Uterus (tissue), 3 donors: ENCODE measurements at regions not wholly inside any gene's neighbourhood (a gene's known extent, or its start where the extent isn't known, plus 50 kb on each side); places are given as distances from the start of the nearest gene placed in this dataset.
A peak's percentile ranks its signal among the peaks of the same experiment; 100 is the strongest.

Experiments
- DNase-seq, 2 donors: peaks; one replicate each; pipeline ENCODE4 v3.0.0-alpha.2; 2019 to 2020
- H3K27ac ChIP-seq, 2 donors: fragments of 200-600 bp; sonication (generic); 1 replicate in 1 of 2; 2 replicates in 1 of 2; pipeline ENCODE4 v1.5.1; 2016 to 2018
- H3K27me3 ChIP-seq, 2 donors: fragments of 200-600 bp; sonication (generic); one replicate each; pipeline ENCODE4 v1.5.1; 2018 to 2019; ENCODE audit warnings: control low read depth in 1 of 2
- H3K36me3 ChIP-seq, 2 donors: fragments of 200-600 bp; sonication (generic); one replicate each; pipeline ENCODE4 v1.5.1; 2019; ENCODE audit warnings: control low read depth in 1 of 2
- H3K4me1 ChIP-seq, 2 donors: fragments of 200-600 bp; sonication (generic); one replicate each; pipeline ENCODE4 v1.5.1; 2018 to 2019; ENCODE audit warnings: control low read depth in 1 of 2
- H3K4me3 ChIP-seq, 2 donors: fragments of 200-600 bp; sonication (generic); 1 replicate in 1 of 2; 2 replicates in 1 of 2; pipeline ENCODE4 v1.5.1; 2018 to 2019; ENCODE audit warnings: mild to moderate bottlenecking in 1 of 2
- H3K9me3 ChIP-seq, 2 donors: fragments of 200-600 bp; sonication (generic); one replicate each; pipeline ENCODE4 v1.5.1; 2019; ENCODE audit warnings: control low read depth in 1 of 2
- CTCF ChIP-seq, 4 experiments: fragments of 200-600 bp in 2 of 4; fragments of 450-650 bp in 2 of 4; sonication (generic) in 2 of 4; IDR thresholded peaks; one replicate each; pipeline ENCODE4 v1.5.1; 2016 to 2019; ENCODE audit warnings: antibody characterized with exemption in 4 of 4, mild to moderate bottlenecking in 2 of 4, moderate library complexity in 1 of 4
- POLR2A ChIP-seq, 2 donors: fragments of 450-650 bp; IDR thresholded peaks; one replicate each; pipeline ENCODE4 v1.6.1; 2016; ENCODE audit warnings: antibody characterized with exemption in 2 of 2, mild to moderate bottlenecking in 1 of 2, moderate library complexity in 1 of 2
- intact Hi-C: fragments of 100-400 bp; cut with DNase I; formaldehyde crosslinking; loops from one replicate; pipeline ENCODE4 v1.15.1; 2023; ENCODE audit warnings: low total_unique reads
- donor health status: DM: yes; HTN: yes; CAD: no.

DNA sequence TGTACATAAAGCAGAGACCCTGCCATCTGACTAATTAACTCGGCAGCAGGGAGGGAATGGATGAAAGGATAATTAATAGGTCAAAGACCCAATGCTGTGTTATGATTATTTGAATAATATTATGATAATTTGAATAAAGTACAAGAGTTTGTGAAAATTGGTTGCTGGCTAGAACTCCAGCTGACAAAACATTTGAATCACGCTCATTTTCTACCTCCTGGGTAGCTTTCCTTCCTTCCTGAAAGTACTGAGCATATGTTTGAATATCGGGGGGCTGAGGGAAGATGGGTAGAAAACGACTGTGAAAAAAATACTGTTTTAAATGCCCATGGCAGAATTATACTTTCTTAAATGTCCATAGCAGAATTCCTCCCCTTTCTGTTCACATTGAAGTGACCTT lies 243.6 kb upstream of the RBMS1 start:
- no peaks in the 10 kb centered on the region for H3K36me3 ChIP-seq
- no peaks in the 10 kb centered on the region for H3K4me1 ChIP-seq
- no peaks in the 10 kb centered on the region for H3K27me3 ChIP-seq
- no peak overlapping the region for H3K4me3 ChIP-seq
- H3K9me3 ChIP-seq = no peaks in the 10 kb centered on the region
- no peak overlapping the region for H3K27ac ChIP-seq
- no peak for TF ChIP-seq POLR2A (IDR thresholded peaks at IDR 0.05)
- TF ChIP-seq CTCF (IDR thresholded peaks at IDR 0.05) = no peak
- intact Hi-C loops = no loop called here
- DNase-seq = no peak

- Histone ChIP-seq H3K36me3 (no peaks in the 10 kb centered on the region), H3K4me3 (no peak overlapping the region), H3K9me3 (no peaks in the 10 kb centered on the region), H3K27ac (no peak overlapping the region), H3K27me3 (no peaks in the 10 kb centered on the region), H3K4me1 (no peaks in the 10 kb centered on the region)
- no peak for TF ChIP-seq CTCF (IDR thresholded peaks at IDR 0.05)
- no peak for TF ChIP-seq POLR2A (IDR thresholded peaks at IDR 0.05)
- DNase-seq = no peak
- intact Hi-C loops = no loop called here
These were observed 247.7 kb upstream of the RBMS1 start for GRCh38 chr2:160741271-160741670.

DNA sequence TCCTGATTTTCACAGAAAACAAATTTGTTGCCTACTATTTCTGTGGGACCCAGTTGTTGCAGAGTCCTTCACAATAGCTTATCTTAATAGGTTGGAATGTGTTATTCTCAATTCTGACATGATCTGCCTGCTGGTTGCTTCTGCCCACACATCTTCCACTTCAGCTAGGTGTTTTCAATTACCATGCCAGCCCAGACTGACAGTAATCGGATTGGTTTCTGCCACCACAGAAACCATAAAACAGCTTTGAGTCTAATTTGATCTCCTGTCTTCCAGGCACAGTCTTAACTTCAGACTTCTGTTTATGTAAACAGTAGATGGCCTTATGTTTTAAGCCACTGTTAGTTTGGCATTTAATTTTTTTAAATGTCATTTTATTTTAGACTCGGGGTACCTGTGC lies 248.2 kb upstream of the RBMS1 start:
- no peaks in the 10 kb centered on the region for H3K4me1 ChIP-seq
- no peaks in the 10 kb centered on the region for H3K27me3 ChIP-seq
- no peak overlapping the region for H3K27ac ChIP-seq
- no peak overlapping the region for H3K4me3 ChIP-seq
- no peaks in the 10 kb centered on the region for H3K9me3 ChIP-seq
- H3K36me3 ChIP-seq = no peaks in the 10 kb centered on the region
- TF ChIP-seq CTCF (IDR thresholded peaks at IDR 0.05) (no peak), POLR2A (IDR thresholded peaks at IDR 0.05) (no peak)
- no peak for DNase-seq
- intact Hi-C loops = no loop called here

DNA sequence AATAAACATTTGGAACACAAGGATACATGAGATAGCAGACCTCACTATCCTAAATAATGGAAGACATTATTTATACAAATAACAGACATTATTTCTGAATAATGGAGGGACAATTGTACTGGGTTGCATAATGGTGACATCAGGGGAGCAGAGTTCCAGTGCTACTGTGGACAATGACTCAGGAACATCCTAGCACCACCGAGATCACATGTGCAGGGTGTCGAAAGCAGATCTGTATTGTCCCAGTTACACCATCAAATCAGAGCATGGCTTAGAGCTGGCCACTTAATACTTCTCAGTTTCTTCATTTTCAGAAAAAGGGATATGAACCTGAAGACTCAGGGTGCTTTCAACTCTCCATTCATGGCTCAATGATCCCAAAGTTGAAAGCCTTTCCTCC lies 249.1 kb upstream of the RBMS1 start:
- no peaks in the 10 kb centered on the region for H3K36me3 ChIP-seq
- H3K27me3 ChIP-seq = no peaks in the 10 kb centered on the region
- H3K4me3 ChIP-seq = no peak overlapping the region
- intact Hi-C loops = no loop called here
- H3K27ac ChIP-seq = no peak overlapping the region
- DNase-seq = no peak
- no peaks in the 10 kb centered on the region for H3K9me3 ChIP-seq
- H3K4me1 ChIP-seq = no peaks in the 10 kb centered on the region
- TF ChIP-seq POLR2A (IDR thresholded peaks at IDR 0.05) (no peak), CTCF (IDR thresholded peaks at IDR 0.05) (no peak)

DNA sequence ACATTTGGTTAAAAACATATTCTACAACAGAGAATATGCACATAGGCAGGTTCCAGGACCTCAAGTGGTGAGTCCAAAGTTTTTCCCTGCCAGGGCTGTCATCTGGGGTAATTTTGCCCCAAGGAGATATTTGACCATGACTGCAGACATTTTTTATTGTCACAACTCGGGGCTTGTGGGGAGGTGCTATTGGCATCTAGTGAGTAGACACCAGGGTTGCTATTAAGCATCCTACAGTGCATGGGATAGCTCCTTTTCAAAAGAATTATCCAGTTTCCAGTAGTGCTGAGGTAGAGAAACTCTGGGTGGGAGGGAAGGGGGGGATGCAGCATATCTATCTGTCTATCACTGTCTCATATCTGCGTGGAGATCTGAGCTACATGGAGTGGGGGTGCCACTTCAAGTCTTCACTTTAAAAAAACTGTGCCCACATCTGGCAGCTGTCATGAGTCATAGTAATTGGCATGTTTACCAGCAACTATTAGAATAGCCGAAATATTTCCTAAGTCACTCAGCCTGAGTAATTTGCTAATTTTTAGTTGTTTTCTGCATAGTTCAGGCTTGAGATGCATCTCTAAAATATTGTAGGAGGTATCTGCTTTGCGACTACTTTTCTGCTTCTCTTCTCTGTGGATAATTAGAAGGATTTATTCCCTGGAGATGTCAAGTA lies 254.0 kb upstream of the RBMS1 start:
- TF ChIP-seq CTCF (IDR thresholded peaks at IDR 0.05) (no peak), POLR2A (IDR thresholded peaks at IDR 0.05) (no peak)
- peaks cover 0 to 3% of the 10 kb centered on the region in 2 donors for H3K9me3 ChIP-seq
- intact Hi-C loops = no loop called here
- no peaks in the 10 kb centered on the region for H3K27me3 ChIP-seq
- H3K4me3 ChIP-seq = no peak overlapping the region
- DNase-seq = no peak
- peak overlapping the region; percentile 8 to 41 for H3K27ac ChIP-seq
- no peaks in the 10 kb centered on the region for H3K4me1 ChIP-seq
- H3K36me3 ChIP-seq = no peaks in the 10 kb centered on the region
